GM12878 (cell line): ENCODE measurements at regions not wholly inside any gene's neighbourhood (a gene's known extent, or its start where the extent isn't known, plus 50 kb on each side); places are given as distances from the start of the nearest gene placed in this dataset.

Experiments used
- ATAC-seq: fragments of 200-7000 bp; cut with Tn5 transposase; 3 replicates; pipeline ENCODE4 v1.9.1; 2020; ENCODE audit warnings: mild to moderate bottlenecking, moderate library complexity
- BruUV-seq: library from RNA; stranded (reverse); fragments of 400-500 nt; replicated peaks from 2 replicates; lab custom pipeline; 2021; lab: Mats Ljungman, UMichigan
- CTCF ChIA-PET: fragments of 300-600 bp; sonication (Branson Sonifier 250); formaldehyde crosslinking; extraction: SDS; loops from one replicate; lab custom pipeline; 2021; ENCODE audit warnings: inconsistent platforms; lab: Yijun Ruan, JAX
- POLR2A ChIA-PET: fragments of 350-600 bp; formaldehyde crosslinking; extraction: SDS; loops from one replicate; lab custom pipeline; 2021; ENCODE audit warnings: inconsistent platforms; lab: Charles Lee
- RAD21 ChIA-PET: fragments of 300-600 bp; sonication (Branson Sonifier 250); formaldehyde crosslinking; loops from one replicate; lab custom pipeline; 2023; ENCODE audit warnings: antibody characterized with exemption; ENCODE audit not compliant: unreplicated experiment; lab: Charles Lee
- SMC1A ChIA-PET: fragments of 300-600 bp; sonication (Branson Sonifier 250); formaldehyde crosslinking; loops from one replicate; lab custom pipeline; 2023; ENCODE audit not compliant: unreplicated experiment, uncharacterized antibody; lab: Charles Lee
- DNase-seq: peaks from one replicate; pipeline ENCODE4 v3.0.0-alpha.2; 2011; ENCODE audit warnings: low read depth, low spot score
- FAIRE-seq: peaks from 3 replicates; lab custom pipeline; 2011; peaks lifted over from hg19 to GRCh38; lab: Jason Lieb, UNC
- H2AFZ ChIP-seq: 2 replicates; pipeline ENCODE4 v1.6.0; 2011; ENCODE audit warnings: low read depth, low read length, control low read depth; ENCODE audit not compliant: control insufficient read depth
- H3K27ac ChIP-seq: 2 replicates; pipeline ENCODE4 v1.5.1; 2011; ENCODE audit warnings: control low read depth; ENCODE audit not compliant: control insufficient read depth, insufficient read depth
- H3K27me3 ChIP-seq, 2 experiments: replicated peaks in 1 of 2; 2 replicates each; pipeline versions ENCODE4 v1.6.0 to v1.6.1; 2011; ENCODE audit warnings: low read length in 1 of 2; ENCODE audit not compliant: control insufficient read depth in 2 of 2, insufficient read depth in 2 of 2
- H3K36me3 ChIP-seq, 2 experiments: 2 replicates each; pipeline ENCODE4 v1.5.1; 2011; ENCODE audit warnings: low read length in 1 of 2; ENCODE audit not compliant: control insufficient read depth in 2 of 2, insufficient read depth in 2 of 2
- H3K4me1 ChIP-seq: 2 replicates; pipeline ENCODE4 v1.6.1; 2011; ENCODE audit warnings: mild to moderate bottlenecking, low read length, moderate library complexity, mixed read lengths; ENCODE audit not compliant: control insufficient read depth, insufficient read depth
- H3K4me2 ChIP-seq: 2 replicates; pipeline ENCODE4 v1.6.0; 2011; ENCODE audit warnings: control low read depth; ENCODE audit not compliant: control insufficient read depth, insufficient read depth
- H3K4me3 ChIP-seq: fragments of 200-600 bp; sonication (generic); 2 replicates; pipeline ENCODE4 v1.5.1; 2016
- H3K79me2 ChIP-seq: 2 replicates; pipeline ENCODE4 v1.6.0; 2011; ENCODE audit warnings: low read length; ENCODE audit not compliant: control insufficient read depth, insufficient read depth
- H3K9ac ChIP-seq: 2 replicates; pipeline ENCODE4 v1.8.0; 2011; ENCODE audit warnings: low read length, control low read depth, mixed read lengths; ENCODE audit not compliant: control insufficient read depth, insufficient read depth
- H3K9me3 ChIP-seq: replicated peaks from 3 replicates; pipeline ENCODE4 v1.5.1; 2011; ENCODE audit warnings: mild to moderate bottlenecking, low read length; ENCODE audit not compliant: control insufficient read depth, insufficient read depth
- H4K20me1 ChIP-seq: 2 replicates; pipeline ENCODE4 v1.6.0; 2011; ENCODE audit not compliant: control insufficient read depth, insufficient read depth
- CREB1 ChIP-seq: IDR thresholded peaks from 2 replicates; pipeline ENCODE4 v1.6.1; 2012; ENCODE audit warnings: low read depth, mild to moderate bottlenecking, inconsistent platforms
- MLLT1 ChIP-seq: fragments of 450-650 bp; IDR thresholded peaks from 2 replicates; pipeline ENCODE4 v1.6.1; 2016; ENCODE audit warnings: mild to moderate bottlenecking
- MTA3 ChIP-seq: IDR thresholded peaks from 2 replicates; pipeline ENCODE4 v1.6.1; 2012; ENCODE audit warnings: low read length, inconsistent platforms, borderline replicate concordance
- NFXL1 ChIP-seq: fragments of 450-650 bp; IDR thresholded peaks from 2 replicates; pipeline ENCODE4 v1.6.1; 2017; ENCODE audit warnings: antibody characterized with exemption, mild to moderate bottlenecking, borderline replicate concordance
- NR2C1 ChIP-seq: fragments of 450-650 bp; IDR thresholded peaks from 2 replicates; pipeline ENCODE4 v1.6.1; 2017; ENCODE audit warnings: antibody characterized with exemption, mild to moderate bottlenecking, moderate library complexity
- PKNOX1 ChIP-seq: fragments of 450-650 bp; IDR thresholded peaks from 2 replicates; pipeline ENCODE4 v1.6.1; 2016; ENCODE audit warnings: mild to moderate bottlenecking
- TCF7 ChIP-seq: IDR thresholded peaks from 2 replicates; pipeline ENCODE4 v1.6.1; 2014; ENCODE audit warnings: antibody characterized with exemption, borderline replicate concordance
- WGBS: methylation state at CpG from one replicate; pipeline ENCODE4 v1.1.6; 2016; ENCODE audit warnings: low lambda C conversion rate; ENCODE audit not compliant: insufficient replicate concordance, insufficient coverage; ENCODE audit errors: missing lambda C conversion rate; 5-methylcytosine and 5-hydroxymethylcytosine counted together
- in situ Hi-C: fragments of 300-500 bp; cut with MboI; formaldehyde crosslinking; loops from 9 replicates; pipeline ENCODE4 v1.14.3; 2018; ENCODE audit warnings: mixed read lengths
- intact Hi-C: fragments of 100-400 bp; cut with micrococcal nuclease; formaldehyde crosslinking; loops from one replicate; pipeline ENCODE4 v1.14.2; 2022; ENCODE audit not compliant: unreplicated experiment
- TF ChIP-seq, protein P1 (sequence below): IDR thresholded peaks from 2 replicates; pipeline ENCODE4 v1.6.1; 2011; ENCODE audit warnings: borderline replicate concordance, low read depth, mild to moderate bottlenecking, moderate library complexity, mixed read lengths, low read length; ENCODE audit not compliant: insufficient read depth; ENCODE audit errors: extremely low read length
- TF ChIP-seq, protein P2 (sequence below): IDR thresholded peaks from 2 replicates; pipeline ENCODE4 v1.6.1; 2012; ENCODE audit warnings: low read depth, low read length, improper control_type of control experiment

DNA sequence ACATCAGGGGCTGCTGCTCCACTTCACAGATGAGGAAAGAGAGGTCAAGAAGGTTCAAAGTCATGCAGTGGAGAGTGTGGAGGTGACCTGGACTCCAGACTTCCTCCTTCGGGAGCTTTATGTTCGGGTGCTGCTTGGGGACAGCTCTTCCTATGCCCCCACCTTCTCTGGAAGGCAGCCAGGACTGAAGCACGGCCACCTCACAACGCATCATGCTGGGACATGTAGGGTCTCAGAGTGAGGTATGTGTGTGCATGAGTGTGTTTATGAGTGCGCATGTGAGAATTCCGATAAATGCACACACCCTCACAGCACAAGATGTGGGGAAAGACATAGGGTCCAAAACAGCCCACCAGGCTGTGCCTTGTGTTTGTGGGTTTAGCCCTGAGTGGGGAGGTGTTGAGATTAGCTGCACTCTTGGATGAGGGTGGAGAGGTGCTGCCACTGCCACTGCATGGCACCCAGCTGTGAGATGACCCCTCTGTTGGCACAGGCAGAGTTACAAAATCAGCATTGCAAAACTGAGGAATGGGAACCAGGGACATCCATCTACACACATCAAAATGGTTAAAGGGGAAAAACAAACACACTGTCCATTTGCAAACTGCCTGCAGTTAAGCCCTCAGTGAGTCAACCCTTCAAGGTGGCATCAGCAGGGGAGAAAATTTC, 367.4 kb downstream of the SEC14L1 start:
- POLR2A ChIA-PET = no interaction called here
- RAD21 ChIA-PET = no interaction called here
- CTCF ChIA-PET = interaction anchor here (1.8 kb wide), 1 partner anchor 506 kb away, joined by 4 read pairs; no protein-coding TSS in a partner anchor
- Histone ChIP-seq H3K4me1 (no peaks in the 10 kb centered on the region), H3K36me3 (no peaks in the 10 kb centered on the region; a peak in 1 of 4 replicates), H3K9ac (no peak overlapping the region), H3K27ac (no peak overlapping the region), H3K79me2 (no peaks in the 10 kb centered on the region), H3K27me3 (no peaks in the 10 kb centered on the region), H3K4me2 (no peak overlapping the region), H3K4me3 (no peak overlapping the region), H2AFZ (no peak overlapping the region), H4K20me1 (no peaks in the 10 kb centered on the region), H3K9me3 (no peaks in the 10 kb centered on the region; the same call in 1 of the 3 replicates)
- no peak for ATAC-seq
- WGBS = 56% methylated on average over 6 of the region's 6 CpGs
- no peak for FAIRE-seq
- in situ Hi-C loops = no loop called here
- TF ChIP-seq NR2C1 (no peak), TCF7 (no peak), NFXL1 (no peak), MTA3 (no peak), CREB1 (no peak), MLLT1 (no peak), PKNOX1 (no peak)
- TF ChIP-seq, protein P1, sequence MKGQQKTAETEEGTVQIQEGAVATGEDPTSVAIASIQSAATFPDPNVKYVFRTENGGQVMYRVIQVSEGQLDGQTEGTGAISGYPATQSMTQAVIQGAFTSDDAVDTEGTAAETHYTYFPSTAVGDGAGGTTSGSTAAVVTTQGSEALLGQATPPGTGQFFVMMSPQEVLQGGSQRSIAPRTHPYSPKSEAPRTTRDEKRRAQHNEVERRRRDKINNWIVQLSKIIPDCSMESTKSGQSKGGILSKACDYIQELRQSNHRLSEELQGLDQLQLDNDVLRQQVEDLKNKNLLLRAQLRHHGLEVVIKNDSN = no peak
- TF ChIP-seq, protein P2, sequence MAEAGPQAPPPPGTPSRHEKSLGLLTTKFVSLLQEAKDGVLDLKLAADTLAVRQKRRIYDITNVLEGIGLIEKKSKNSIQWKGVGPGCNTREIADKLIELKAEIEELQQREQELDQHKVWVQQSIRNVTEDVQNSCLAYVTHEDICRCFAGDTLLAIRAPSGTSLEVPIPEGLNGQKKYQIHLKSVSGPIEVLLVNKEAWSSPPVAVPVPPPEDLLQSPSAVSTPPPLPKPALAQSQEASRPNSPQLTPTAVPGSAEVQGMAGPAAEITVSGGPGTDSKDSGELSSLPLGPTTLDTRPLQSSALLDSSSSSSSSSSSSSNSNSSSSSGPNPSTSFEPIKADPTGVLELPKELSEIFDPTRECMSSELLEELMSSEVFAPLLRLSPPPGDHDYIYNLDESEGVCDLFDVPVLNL = no peak
- intact Hi-C loops = no loop called here
- SMC1A ChIA-PET = interaction anchor here (0.7 to 1.2 kb wide), 2 partner anchors 17 to 80 kb away, joined by 3 to 4 read pairs; no protein-coding TSS in a partner anchor
- BruUV-seq = no TSS peak
- no peak for DNase-seq
